IMR-90 (cell line): ENCODE measurements at regions not wholly inside any gene's neighbourhood (a gene's known extent, or its start where the extent isn't known, plus 50 kb on each side); places are given as distances from the start of the nearest gene placed in this dataset.

ENCODE experiments used
- BHLHE40 ChIP-seq: fragments of 150-350 bp; IDR thresholded peaks from 2 replicates; pipeline ENCODE4 v1.6.1; 2016; ENCODE audit warnings: mild to moderate bottlenecking, low read depth, low read length
- CEBPB ChIP-seq: IDR thresholded peaks from 2 replicates; pipeline ENCODE4 v1.6.1; 2012; ENCODE audit warnings: low read depth, low read length, improper control_type of control experiment
- CHD1 ChIP-seq: IDR thresholded peaks from 2 replicates; pipeline ENCODE4 v1.6.1; 2012; ENCODE audit warnings: low read depth, low read length, improper control_type of control experiment
- FOS ChIP-seq: fragments of 150-350 bp; IDR thresholded peaks from 2 replicates; pipeline ENCODE4 v1.6.1; 2016; ENCODE audit warnings: low read depth, low read length
- MAFK ChIP-seq: IDR thresholded peaks from 2 replicates; pipeline ENCODE4 v1.6.1; 2012; ENCODE audit warnings: low read depth, low read length, improper control_type of control experiment
- MXI1 ChIP-seq: IDR thresholded peaks from 2 replicates; pipeline ENCODE4 v1.6.1; 2012; ENCODE audit warnings: low read depth, mild to moderate bottlenecking, low read length, moderate library complexity, borderline replicate concordance
- POLR2A ChIP-seq: IDR thresholded peaks from 2 replicates; pipeline ENCODE4 v1.6.1; 2012; ENCODE audit warnings: mild to moderate bottlenecking, low read depth, low read length
- RCOR1 ChIP-seq: IDR thresholded peaks from 2 replicates; pipeline ENCODE4 v1.6.1; 2012; ENCODE audit warnings: mild to moderate bottlenecking, low read length, improper control_type of control experiment; ENCODE audit not compliant: insufficient replicate concordance
- RFX5 ChIP-seq: IDR thresholded peaks from 2 replicates; pipeline ENCODE4 v1.8.0; 2012; ENCODE audit warnings: low read depth, mild to moderate bottlenecking, low read length, moderate library complexity
- SMC3 ChIP-seq: fragments of 150-350 bp; IDR thresholded peaks from 2 replicates; pipeline ENCODE4 v1.6.1; 2016; ENCODE audit warnings: low read depth, mild to moderate bottlenecking, antibody characterized with exemption, low read length, moderate library complexity
- TF ChIP-seq, protein P1 (sequence below): conservative IDR thresholded peaks from 2 replicates; pipeline ENCODE4 v1.5.1; 2012; ENCODE audit warnings: mild to moderate bottlenecking, low read depth, low read length, improper control_type of control experiment
- TF ChIP-seq, protein P2 (sequence below): fragments of 150-350 bp; IDR thresholded peaks from 2 replicates; pipeline ENCODE4 v1.6.1; 2016; ENCODE audit warnings: low read depth, mild to moderate bottlenecking, low read length, moderate library complexity, borderline replicate concordance
- TF ChIP-seq, protein P3 (sequence below): fragments of 150-350 bp; IDR thresholded peaks from 2 replicates; pipeline ENCODE4 v1.6.1; 2017; ENCODE audit warnings: mild to moderate bottlenecking, antibody characterized with exemption, low read length, low read depth

DNA sequence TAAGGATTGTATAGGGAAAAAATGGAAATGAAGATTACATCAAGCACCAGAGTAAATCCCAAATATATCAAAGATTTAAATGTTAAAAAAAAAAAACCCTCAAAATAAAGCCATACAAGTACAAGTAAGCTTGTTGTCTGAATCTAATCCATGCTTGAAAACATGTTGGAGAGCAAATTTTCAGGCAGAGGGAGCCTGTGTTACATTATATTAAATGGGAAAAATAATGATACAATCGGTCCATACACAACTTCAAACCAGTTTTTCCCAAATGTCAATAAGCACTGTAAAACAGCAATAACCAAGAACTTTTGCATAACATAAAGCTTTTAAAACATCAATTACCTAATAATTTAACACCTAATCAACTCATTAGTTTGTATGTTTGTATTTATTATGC lies 949.4 kb upstream of the ADGRL4 start:
- TF ChIP-seq POLR2A, result no peak
- TF ChIP-seq, protein P1, sequence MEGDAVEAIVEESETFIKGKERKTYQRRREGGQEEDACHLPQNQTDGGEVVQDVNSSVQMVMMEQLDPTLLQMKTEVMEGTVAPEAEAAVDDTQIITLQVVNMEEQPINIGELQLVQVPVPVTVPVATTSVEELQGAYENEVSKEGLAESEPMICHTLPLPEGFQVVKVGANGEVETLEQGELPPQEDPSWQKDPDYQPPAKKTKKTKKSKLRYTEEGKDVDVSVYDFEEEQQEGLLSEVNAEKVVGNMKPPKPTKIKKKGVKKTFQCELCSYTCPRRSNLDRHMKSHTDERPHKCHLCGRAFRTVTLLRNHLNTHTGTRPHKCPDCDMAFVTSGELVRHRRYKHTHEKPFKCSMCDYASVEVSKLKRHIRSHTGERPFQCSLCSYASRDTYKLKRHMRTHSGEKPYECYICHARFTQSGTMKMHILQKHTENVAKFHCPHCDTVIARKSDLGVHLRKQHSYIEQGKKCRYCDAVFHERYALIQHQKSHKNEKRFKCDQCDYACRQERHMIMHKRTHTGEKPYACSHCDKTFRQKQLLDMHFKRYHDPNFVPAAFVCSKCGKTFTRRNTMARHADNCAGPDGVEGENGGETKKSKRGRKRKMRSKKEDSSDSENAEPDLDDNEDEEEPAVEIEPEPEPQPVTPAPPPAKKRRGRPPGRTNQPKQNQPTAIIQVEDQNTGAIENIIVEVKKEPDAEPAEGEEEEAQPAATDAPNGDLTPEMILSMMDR, result no peak
- TF ChIP-seq, protein P2, sequence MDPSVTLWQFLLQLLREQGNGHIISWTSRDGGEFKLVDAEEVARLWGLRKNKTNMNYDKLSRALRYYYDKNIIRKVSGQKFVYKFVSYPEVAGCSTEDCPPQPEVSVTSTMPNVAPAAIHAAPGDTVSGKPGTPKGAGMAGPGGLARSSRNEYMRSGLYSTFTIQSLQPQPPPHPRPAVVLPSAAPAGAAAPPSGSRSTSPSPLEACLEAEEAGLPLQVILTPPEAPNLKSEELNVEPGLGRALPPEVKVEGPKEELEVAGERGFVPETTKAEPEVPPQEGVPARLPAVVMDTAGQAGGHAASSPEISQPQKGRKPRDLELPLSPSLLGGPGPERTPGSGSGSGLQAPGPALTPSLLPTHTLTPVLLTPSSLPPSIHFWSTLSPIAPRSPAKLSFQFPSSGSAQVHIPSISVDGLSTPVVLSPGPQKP, result no peak
- no peak for TF ChIP-seq CEBPB
- TF ChIP-seq BHLHE40, result no peak
- TF ChIP-seq MAFK, result no peak
- no peak for TF ChIP-seq CHD1
- TF ChIP-seq, protein P3, sequence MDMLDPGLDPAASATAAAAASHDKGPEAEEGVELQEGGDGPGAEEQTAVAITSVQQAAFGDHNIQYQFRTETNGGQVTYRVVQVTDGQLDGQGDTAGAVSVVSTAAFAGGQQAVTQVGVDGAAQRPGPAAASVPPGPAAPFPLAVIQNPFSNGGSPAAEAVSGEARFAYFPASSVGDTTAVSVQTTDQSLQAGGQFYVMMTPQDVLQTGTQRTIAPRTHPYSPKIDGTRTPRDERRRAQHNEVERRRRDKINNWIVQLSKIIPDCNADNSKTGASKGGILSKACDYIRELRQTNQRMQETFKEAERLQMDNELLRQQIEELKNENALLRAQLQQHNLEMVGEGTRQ, result no peak
- TF ChIP-seq RFX5, result no peak
- no peak for TF ChIP-seq RCOR1
- no peak for TF ChIP-seq MXI1
- no peak for TF ChIP-seq FOS
- TF ChIP-seq SMC3, result no peak
